ENCODE measurements at regions not wholly inside any gene's neighbourhood (a gene's known extent, or its start where the extent isn't known, plus 50 kb on each side); places are given as distances from the start of the nearest gene placed in this dataset.
A peak's percentile ranks its signal among the peaks of the same experiment; 100 is the strongest.
"Not testable (repeated sequence)": the region's sequence is repeated elsewhere in the genome, so short reads cannot be mapped to it uniquely, and the experiment has no call there.

GRCh38 chr22:47914481-47915097 lies 1152.1 kb downstream of the TBC1D22A start:
- no peak for DNase-seq

- no peak for DNase-seq
Measured at GRCh38 chr22:47902646-47903180, 1140.3 kb downstream of the TBC1D22A start.

DNA sequence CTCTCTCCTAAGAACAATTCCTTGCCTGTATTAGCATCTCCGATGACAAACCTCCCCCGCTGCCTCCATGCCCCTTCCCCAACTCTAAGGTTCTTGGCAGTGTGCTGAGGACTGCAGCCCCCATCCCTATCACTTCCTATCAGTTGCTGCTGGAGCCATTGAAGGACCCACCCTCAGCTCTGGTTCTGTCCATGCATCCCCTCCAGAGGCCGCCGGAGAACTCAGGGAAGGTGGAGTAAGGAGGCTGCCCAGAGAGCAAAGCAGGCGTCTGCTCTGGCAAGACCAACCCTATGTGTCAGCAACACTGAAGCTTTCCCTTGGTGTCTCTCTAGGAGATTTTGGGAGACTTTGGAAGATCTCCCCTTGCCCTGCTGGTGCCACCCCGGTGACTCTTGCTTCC lies 1139.5 kb downstream of the TBC1D22A start:
- no peak for DNase-seq

DNA sequence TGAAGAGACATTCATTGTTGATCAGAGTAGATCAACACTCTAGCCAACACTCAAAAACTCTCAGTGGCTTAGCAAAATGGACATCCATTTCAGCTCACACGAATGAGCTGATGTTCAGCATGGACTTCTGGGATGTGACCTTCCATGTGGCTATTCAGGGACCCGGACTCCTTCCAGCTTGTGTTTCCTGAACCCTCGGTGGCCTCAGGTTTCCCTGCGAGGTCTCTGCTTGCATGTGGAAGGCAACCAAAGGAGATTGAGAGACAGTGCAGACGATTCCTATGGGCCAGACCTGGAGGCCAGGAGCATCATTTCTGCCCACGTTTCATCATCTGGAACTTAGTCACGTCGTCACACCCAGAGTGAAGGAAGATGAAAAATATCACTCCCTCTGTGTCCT lies 1137.4 kb downstream of the TBC1D22A start:
- no peak for DNase-seq

DNA sequence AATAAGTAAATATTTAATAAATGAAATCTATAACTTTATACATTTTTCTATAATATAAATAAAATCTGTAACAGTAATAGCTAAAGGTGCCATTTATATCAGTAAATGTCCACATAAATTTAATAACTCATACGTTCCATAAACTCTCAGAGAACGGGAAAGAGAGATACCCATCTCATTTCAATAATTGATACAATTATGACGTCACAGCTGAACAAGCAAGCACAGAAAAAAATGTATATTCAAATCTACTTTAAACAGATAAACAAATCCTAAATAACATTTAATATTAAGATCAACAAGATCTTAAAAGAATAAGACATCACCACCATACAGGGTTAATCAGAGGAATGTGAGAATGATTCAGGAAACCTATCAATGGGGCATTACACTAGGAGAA lies 1136.5 kb downstream of the TBC1D22A start:
- no peak for DNase-seq

GRCh38 chr22:47891609-47892008 lies 1129.2 kb downstream of the TBC1D22A start:
- no peak for DNase-seq

- no peak for DNase-seq
Measured at GRCh38 chr22:47888817-47889216, 1126.4 kb downstream of the TBC1D22A start.

DNA sequence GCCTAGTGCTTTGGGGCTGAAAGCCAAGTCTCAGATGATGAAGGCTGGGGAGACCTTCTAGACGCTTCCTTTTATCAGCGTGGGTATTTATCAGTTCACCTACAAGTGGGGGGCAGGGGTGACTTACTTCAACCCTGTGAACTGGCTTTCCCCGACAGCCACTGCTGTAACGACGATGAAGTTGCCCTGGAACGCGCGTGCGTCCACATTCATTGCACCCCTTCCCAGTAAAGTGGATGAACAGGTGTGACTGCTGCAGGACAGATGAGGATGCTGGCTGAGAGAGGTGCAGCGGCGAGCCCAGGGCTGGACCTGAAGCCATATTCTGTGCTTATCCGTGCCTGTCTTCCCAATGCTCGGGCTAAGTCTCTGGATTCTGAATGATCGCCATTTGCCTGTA lies 1122.3 kb downstream of the TBC1D22A start:
- no peak for DNase-seq

- DNase-seq, result no peak
Measured at GRCh38 chr22:47884200-47884599, 1121.8 kb downstream of the TBC1D22A start.

DNA sequence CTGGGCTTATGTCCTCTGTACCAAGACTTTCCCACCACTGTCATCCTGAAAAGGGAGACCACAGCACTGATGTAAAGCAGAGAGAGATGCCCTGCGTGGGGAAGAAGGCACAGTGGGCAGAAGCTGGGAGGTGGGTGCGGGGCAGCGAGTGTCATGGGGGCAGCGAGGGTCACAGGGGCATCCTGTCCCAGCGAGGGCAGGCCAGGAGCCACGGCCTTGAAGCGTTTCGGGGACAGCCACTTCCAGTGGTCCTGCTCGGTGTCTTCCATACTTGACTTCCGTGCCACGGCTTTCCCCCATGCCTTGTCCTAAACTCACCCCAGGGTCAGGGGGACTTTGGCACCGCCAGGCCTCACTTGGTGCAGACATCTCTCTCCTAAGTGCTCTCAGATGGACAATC lies 1121.3 kb downstream of the TBC1D22A start:
- no peak for DNase-seq

GRCh38 chr22:47879346-47879745 lies 1116.9 kb downstream of the TBC1D22A start:
- DNase-seq, result no peak

DNA sequence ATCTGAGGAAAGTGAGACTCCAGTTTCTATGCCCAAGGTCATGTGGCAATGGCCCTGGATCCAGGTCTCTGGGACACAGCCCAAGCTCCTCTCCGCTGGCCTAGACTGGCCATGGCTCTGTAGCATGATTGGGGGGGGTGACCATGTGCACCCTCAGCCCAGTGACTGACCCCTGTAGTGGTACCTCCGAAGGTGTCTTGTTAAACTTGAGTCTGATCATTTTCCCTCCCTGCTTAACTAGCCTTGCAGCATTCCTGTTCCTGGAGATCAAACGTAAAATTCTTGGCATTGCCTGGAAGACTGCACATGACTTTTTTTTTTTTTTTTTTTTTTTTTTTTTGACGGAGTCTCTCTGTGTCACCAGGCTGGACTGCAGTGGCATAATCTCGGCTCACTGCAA lies 1116.0 kb downstream of the TBC1D22A start:
- no peak for DNase-seq

DNA sequence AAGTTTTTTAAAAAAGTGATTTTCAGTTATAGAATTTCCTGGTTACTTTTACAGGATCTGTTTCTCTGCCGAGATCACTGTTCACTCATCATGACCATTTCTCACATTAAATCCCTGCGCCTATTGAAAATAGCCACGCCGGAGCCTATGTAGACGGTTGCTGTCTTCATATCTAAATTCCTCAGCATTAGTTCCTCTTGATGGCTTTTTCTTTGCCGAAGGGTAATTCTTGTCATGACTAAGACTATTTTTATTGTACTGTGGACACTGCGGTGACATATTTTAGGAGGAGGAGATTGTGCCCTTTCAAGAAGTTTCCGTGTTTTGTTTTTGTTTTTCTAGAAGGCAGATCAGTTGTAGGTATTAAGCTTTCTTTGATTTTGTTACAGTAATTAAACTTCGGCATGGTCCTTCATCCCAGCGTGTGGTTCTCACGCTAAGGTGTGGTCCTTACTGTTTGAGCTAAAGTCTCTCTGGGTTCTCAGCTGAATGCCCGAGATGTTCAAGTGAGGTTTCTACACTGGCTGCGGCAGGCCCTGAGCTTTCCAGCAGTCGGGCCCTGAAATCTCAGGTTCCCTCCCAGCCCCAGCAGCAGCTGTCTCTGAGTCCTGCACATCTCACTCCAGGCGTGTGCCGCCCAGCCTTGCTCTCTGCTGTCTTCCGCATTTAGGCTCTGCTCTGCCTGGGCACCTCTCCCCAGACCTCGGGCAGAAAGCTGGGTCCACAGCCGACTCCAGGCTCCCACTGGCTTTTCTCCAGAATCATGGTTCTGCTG lies 1110.5 kb downstream of the TBC1D22A start:
- DNase-seq, result no peak

- DNase-seq, result no peak
Measured at GRCh38 chr22:47865626-47866025, 1103.2 kb downstream of the TBC1D22A start.

GRCh38 chr22:47862394-47862793 lies 1099.9 kb downstream of the TBC1D22A start:
- no peak for DNase-seq

GRCh38 chr22:47860907-47861306 lies 1098.5 kb downstream of the TBC1D22A start:
- DNase-seq, result not testable (repeated sequence)

DNA sequence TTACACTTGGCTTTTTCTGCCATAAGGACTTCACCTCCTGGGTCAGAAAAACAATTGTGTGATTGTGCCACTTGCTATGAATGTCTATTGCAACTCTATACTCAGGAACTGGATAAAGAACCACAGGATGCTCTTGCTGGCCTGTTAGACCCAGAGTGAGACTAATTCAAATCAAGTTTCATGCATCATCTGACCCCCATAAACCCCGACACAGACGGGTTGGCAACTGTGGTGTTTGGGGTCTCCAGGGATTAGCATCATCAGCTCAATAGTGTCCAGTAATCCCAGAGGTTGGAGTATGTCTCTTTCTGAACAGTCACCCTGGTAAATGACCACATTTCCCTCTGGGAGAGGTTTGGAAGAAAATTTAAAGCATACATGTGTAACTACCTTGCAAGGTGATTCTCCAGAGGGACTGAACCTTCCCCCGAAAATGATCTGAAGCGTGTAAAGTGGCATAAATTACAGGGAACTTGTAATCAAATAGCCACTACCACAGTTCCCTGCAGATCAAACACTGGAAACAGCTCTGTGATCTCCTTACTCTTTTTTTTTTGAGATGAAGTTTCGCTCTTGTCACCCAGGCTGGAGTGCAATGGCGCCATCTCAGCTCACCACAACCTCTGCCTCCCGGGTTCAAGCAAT lies 1097.6 kb downstream of the TBC1D22A start:
- DNase-seq, result no peak

DNA sequence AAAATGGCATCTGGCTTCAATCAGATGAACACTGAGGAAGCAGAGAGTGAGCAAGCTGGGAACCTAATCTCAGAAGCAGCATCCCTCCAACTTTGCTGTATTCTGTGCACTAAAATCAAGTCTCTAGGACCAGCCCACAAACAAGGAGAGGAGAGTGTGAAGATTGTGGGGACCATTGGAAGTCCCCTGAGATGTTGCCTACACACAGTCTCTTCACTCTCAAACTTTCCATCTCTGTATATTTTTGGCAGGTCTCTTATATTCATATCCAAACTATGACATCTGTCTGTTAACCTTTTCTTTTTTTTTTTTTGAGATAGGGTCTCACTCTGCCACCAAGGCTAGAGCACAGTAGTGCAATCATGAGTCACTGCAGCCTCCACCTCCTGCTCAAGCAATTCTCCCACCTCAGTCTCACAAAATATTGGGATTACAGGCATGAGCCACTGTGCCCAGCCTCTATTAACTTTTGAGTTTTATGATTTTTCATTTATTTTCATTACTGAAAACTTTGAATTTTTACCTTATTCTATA lies 1096.4 kb downstream of the TBC1D22A start:
- DNase-seq, result no peak

- no peak for DNase-seq
Measured at GRCh38 chr22:47854680-47855079, 1092.2 kb downstream of the TBC1D22A start.

DNA sequence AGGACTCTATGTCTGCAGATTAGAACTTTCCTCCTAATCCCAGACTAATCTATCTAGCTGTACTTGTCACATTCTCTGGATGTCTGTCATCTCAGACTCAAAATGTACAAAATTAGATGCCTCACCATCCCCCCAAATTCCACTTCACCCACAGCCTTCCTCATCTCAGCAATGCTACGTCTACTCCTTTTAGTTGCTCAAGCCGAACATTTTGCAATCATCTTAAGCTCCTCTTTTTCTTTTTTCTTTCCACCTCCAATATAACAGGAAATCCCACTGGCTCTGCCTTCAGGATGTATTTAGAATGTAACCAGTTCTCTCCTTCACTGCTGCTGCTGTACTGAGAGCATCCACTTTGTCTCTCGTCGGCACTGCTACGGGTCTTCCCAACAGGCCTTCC lies 1091.8 kb downstream of the TBC1D22A start:
- DNase-seq, result no peak

GRCh38 chr22:47853750-47854149 lies 1091.3 kb downstream of the TBC1D22A start:
- DNase-seq, result no peak

DNA sequence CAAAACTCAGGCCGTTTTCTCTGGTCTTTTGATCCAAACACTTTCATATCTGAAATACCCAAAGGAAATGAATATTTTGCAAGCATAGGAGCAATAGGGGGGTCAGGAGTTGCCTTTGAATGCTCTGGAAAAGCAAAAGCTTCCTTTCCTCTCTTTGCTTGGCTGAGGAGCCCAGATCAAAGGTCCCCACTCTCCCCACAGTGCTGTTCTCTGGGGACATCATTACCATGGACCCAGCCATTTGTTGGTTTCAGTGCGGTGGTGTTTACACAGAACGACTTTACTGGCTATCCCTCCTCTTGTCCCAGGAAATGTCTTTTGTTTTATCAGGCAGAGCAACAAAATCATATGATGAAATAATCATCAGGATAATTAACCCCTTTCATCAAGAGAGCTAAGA lies 1089.1 kb downstream of the TBC1D22A start:
- DNase-seq, result no peak

DNA sequence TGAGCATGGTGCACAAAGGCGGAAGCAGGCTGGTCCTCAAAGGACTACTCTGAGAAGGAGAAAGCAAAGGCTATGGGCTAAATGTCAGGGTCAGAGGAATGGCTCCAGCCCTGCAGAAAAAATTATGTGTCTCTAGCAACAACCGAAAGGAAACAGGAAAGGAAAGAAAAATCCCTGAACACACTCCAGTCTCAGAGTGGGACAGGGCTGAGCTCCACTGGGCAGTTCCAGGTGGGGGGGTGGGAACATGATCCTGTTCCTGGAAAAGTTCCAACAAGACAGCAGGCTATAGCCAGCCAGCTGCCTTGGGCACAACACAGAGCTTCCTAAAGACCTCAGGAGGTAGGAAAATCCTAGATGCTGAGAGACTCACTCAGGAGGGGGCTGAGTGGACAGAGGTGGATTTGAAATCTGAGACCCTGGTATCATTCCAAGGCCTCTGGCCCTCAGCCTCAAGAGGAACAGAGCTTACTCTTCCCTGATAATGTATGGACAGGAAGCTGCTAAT lies 1088.2 kb downstream of the TBC1D22A start:
- peak; percentile 57 for DNase-seq

Data from NCI-H2171 (cell line).